Activated T-cell treated with anti-CD3 and anti-CD28 coated beads, Interleukin-2, amount 50 U/mL, for 1 hour (primary cell): ENCODE measurements at regions not wholly inside any gene's neighbourhood (a gene's known extent, or its start where the extent isn't known, plus 50 kb on each side); places are given as distances from the start of the nearest gene placed in this dataset.

Source experiments
- DNase-seq: peaks from one replicate; pipeline ENCODE4 v3.0.0-alpha.2; 2020

- no peak for DNase-seq
Measured at GRCh38 chr20:50286609-50287008, 96.0 kb downstream of the CEBPB start.

- no peak for DNase-seq
Measured at GRCh38 chr20:50287512-50287911, 96.9 kb downstream of the CEBPB start.

- DNase-seq: no peak
Measured at GRCh38 chr20:50288128-50288623, 97.5 kb downstream of the CEBPB start.

- no peak for DNase-seq
Measured at GRCh38 chr20:50289581-50289980, 99.0 kb downstream of the CEBPB start.

DNA sequence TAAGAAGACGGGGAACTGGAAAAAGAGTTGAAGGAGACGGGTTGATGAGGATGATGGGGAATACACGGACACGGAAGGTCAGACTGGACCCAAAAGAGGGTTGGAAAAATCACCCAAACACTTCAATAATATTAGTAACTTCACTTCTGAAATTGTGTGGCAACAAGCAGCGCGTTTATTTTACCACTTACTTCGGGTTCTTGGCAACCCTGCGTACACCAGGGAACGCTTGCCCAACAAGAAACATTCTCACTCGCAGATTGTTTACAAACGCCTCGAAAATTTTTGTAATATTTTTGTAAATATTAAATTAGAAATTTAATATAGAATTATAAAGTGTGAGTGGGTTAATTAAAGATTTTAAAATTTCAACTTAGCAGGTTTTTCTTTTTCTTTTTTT is 99.5 kb downstream of the CEBPB start:
- DNase-seq: no peak

DNA sequence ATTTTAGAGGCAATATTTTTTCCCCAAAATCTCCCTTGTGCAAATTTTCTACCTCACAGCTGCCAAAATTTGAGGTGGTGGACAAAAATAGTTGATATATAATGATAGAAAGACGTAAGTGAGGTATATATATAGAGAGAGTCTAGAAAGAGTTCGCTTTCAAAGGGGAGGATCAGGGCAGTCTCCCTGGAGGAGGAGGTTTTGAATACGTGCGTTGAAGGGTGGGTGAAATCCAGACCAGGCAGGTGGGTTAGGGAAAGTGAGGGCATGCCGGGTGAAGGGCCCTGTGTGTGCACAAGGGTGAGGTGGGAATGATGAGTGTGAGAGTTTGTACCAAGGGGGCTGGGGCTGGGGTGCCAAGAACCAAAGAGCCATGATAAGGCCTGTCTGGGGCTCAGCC is 100.2 kb downstream of the CEBPB start:
- no peak for DNase-seq

- no peak for DNase-seq
Measured at GRCh38 chr20:50291254-50292078, 100.8 kb downstream of the CEBPB start.

- DNase-seq: no peak
Measured at GRCh38 chr20:50292079-50292590, 101.5 kb downstream of the CEBPB start.

DNA sequence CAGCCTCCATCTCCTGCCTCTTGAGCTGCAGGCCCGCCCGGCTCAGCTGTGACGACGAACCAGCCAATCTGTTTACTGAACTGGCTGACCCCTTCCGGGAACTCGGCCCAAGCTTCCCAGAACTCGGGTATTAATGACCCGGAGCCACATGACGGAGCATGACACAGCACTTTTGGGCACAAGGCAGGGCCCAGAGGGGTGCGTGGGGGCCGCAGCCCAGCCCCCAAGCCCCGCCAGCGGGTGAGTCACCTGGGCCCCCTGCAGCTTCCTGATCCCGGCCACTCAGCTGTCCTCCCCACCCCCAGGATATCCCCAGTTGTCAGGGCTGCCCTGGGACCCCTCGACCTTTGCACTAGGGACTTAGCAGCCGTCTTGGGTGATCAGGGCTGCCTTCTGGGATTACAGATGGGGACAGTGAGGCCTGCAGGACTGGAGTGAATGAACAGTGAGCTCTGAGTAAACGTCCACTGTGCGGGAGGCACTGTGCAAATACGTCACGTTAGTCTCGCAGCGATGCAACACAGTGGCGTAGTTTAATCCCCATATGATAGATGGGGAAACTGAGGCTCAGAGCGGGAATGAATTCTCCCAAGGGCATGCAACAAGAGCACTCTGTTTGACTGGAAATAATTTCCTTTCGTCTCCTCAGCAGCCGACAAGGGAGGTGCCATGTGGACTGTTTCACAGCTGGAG is 102.1 kb downstream of the CEBPB start:
- DNase-seq: no peak

DNA sequence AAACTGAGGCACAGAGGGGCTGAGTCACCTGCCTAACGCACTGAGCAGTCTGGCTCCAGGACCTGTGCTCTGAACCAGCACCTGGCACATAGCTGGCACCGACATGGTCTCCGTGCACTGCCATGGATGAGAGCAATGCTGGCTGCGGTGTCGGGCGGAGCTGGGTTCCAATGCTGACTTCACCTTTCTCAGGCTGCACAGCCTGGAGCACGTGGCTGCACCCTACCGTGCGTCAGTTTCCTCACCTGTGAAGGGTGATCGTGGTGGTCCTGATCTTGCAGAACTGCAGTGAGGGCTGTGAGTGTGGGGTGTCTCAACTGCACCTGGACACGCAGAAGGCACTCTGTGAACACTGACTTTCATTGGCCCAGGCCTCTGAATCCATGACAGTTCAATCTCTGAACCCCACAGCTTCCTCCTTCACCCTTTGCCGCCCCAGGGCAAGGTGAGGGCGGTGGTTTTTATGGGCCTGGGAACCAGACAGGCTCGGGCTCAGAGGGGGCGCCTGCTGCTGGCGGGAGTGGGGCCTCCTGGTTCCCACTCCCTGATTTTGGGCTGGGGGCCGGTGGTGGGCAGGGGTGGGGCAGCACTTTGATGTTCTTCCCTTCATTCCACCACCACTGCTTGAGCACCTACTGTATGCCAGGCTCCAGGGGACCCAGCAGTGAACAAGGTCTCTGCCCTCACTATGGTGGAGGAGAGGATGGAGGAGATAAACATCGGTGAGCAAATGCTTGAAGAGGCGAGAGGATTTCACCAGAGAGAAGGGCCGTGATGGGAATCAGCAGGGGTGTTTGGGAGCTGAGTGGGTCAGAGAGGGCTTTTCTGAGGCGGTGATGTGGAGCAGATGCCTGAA is 102.9 kb downstream of the CEBPB start:
- DNase-seq: no peak

- DNase-seq: no peak
Measured at GRCh38 chr20:50294164-50295088, 103.8 kb downstream of the CEBPB start.

DNA sequence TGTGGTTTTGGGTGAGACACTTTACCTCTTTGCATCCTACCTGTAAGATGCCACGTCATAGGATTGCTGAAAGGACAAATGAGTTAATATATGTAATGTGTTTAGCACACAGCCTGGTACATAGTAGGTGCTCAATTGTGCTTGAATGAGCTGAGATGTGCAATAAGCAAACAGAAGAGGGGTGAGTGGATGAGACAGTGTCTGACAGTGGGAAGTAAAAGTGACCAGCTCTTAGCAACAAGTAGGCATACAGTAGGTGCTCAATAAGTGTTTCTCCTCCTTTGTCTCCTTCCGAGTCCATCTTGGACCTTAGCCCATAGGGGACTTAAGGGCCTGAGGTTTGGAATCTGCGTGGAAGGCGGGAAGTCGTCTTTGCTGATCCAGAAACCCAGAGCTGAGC is 104.7 kb downstream of the CEBPB start:
- DNase-seq: no peak

DNA sequence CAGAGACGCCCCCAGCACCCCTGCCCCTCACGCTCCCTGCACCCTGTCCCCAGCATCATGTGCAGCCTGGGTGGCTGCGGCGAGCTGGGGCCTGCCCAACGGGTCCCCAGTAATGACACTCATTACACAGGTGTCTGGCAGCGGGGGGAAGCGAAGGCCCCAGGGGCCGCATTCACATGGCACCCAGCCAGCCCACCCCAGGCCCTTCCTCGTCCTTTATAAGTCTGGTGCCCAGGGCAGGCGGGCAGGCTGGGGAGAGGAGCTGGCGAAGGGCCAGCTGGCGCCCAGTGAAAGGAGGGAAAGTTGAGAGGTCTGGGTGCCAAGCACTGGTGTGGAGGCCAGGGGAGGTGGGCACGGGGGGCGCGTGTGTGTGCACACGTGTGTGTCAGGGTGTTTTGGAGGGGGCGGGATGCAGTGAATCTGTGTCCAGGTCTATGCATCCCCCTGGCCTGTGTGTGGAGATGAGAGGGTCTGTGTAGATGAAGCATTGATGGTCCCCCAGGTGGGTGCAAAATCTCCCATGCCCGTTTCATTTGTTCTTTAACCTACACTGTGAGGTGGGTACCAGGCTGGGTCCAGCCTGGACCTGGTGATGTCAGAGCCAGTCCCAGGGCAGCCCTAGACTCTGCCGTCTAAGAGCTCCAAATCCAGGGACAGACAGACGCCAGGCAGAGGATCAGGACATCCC is 105.3 kb downstream of the CEBPB start:
- DNase-seq: no peak

DNA sequence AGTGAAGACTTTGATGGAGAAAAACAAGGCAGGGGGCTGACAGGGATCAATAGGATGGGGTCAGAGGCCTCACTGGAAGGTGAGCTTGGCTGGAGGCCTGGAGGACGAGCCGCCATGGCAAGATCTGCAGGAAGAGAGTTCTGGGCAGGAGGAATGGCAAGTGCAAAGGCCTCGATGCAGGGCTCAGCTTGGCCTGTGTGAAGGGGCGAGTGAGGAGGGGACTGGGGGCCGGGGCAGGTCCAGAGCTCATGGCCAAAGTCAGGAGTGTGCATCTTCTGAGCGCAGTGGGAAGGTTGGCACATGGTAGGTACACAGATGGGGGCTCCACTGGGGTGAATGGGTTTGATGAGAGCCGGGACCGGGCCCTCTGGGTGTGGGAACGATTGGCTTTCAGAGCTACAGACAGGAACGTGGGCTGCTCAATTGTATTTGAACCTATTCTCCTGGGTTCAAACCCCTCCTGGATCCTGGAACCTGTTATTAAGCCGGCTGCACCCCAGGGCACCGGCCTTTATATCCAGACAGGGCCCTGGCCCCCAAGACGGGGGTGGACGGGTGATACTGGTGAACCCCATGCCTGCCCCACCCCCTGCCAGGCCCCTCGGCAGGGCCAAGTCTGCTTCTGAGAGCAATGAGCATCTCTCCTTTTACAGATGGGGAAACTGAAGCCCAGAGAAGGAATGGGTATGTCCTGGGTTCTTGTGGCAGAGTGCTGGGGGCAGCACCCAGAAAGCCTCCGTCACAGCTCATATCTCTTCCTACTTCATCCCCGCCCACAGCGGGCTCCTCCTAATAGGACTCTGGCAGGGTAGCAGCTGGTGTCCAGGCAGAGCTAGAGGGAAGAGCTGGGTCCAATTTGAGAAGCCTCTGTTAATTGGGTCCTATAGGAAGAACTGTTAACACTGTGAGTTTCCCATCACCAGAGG is 106.1 kb downstream of the CEBPB start:
- no peak for DNase-seq

- DNase-seq: no peak
Measured at GRCh38 chr20:50297498-50298376, 107.1 kb downstream of the CEBPB start.

DNA sequence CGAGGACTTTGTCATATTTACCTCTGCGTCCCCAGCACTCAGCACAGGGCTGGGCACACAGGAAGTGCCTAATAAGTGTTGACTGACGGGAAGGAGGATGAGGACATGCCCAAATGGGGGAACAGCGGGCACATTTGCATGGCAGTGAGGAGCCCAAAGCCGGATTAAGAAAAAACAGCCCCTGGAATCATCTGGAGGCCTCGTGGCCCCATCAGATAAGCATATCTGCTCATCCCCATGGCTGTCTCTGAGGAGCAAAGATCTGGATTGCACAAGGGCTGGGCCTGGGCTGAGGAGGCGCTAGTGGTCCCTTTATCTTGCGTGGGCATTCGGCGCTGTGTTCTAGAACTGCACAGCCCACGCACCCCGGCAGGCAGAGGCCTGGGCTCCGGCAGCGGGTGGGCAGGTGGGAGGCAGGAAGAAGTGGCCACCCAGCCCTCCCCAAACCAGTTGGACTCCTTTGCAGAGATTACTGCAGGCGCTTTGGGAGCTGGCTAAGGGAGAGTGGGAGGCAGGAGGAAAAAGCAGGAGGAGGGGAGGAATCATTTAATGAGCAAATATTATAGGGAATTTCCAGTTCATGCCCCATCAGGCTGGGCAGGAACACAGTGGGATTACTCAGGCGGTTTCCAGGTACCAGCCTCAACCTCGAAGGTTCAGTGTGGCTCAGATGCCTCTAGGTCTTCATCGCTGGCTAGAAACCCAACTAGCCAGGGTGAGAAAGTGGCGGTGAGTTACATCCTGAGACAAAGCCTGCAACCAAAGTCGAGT is 108.1 kb downstream of the CEBPB start:
- DNase-seq: no peak

DNA sequence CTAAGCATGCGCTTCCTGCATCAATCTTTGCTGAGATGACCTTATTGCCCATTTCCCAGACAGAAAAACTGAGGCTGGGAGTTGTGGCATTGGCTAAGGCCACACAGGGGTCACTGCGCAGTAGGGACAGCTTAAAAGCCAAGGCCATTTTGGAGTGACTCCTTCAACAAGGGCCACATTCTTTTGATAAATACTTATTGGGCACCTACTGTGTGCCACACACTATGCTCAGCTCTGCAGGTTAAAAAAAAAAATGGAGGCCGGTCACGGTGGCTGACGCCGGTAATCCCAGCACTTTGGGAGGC is 108.6 kb downstream of the CEBPB start:
- no peak for DNase-seq

DNA sequence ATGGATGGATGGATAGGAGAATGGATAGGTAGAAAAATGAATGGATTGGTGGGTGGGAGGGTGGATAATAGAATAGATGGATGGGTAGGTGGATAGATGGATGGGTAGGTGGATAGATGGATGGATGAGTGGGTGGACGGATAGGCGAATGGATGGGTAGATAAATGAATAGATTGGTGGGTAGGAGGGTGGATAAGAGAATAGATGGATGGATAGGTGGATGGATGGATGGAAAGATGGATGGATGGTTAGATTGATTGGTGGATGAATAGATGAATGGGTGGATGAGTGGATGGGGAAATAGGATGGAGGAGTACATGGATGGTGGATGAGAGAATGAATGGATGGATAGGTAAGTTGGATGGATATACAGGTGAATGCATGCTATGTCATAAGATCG is 110.5 kb downstream of the CEBPB start:
- DNase-seq: no peak

GRCh38 chr20:50301712-50302111 is 111.1 kb downstream of the CEBPB start:
- no peak for DNase-seq
